ENCODE measurements at regions not wholly inside any gene's neighbourhood (a gene's known extent, or its start where the extent isn't known, plus 50 kb on each side); places are given as distances from the start of the nearest gene placed in this dataset.

GRCh38 chr16:63082101-63082500 lies 1045.9 kb upstream of the CDH8 start:
- TF ChIP-seq YY1 (IDR thresholded peaks at IDR 0.05; ENCODE audit: low read depth) (no peak), CREB1 (IDR thresholded peaks at IDR 0.05; ENCODE audit: low read depth) (no peak), TAF1 (IDR thresholded peaks at IDR 0.05; ENCODE audit: low read depth) (no peak), FOXM1 (IDR thresholded peaks at IDR 0.05; ENCODE audit: borderline replicate concordance, low read depth) (no peak), TCF12 (IDR thresholded peaks at IDR 0.05; ENCODE audit: low read depth) (no peak), EGR1 (IDR thresholded peaks at IDR 0.05) (no peak), NFIC (IDR thresholded peaks at IDR 0.05) (no peak), MAX (IDR thresholded peaks at IDR 0.05) (no peak), USF1 (IDR thresholded peaks at IDR 0.05) (no peak), ZBTB7A (IDR thresholded peaks at IDR 0.05; ENCODE audit: low read depth) (no peak), EP300 (IDR thresholded peaks at IDR 0.05; ENCODE audit: borderline replicate concordance) (no peak), RAD21 (IDR thresholded peaks at IDR 0.05; ENCODE audit: low read depth) (no peak), CEBPB (IDR thresholded peaks at IDR 0.05) (no peak), TEAD4 (IDR thresholded peaks at IDR 0.05) (no peak), REST (IDR thresholded peaks at IDR 0.05; ENCODE audit: low read depth) (no peak)

- TF ChIP-seq CEBPB (IDR thresholded peaks at IDR 0.05) (no peak), ZBTB7A (IDR thresholded peaks at IDR 0.05; ENCODE audit: low read depth) (no peak), YY1 (IDR thresholded peaks at IDR 0.05; ENCODE audit: low read depth) (no peak), EGR1 (IDR thresholded peaks at IDR 0.05) (no peak), FOXM1 (IDR thresholded peaks at IDR 0.05; ENCODE audit: borderline replicate concordance, low read depth) (no peak), CREB1 (IDR thresholded peaks at IDR 0.05; ENCODE audit: low read depth) (no peak), RAD21 (IDR thresholded peaks at IDR 0.05; ENCODE audit: low read depth) (no peak), EP300 (IDR thresholded peaks at IDR 0.05; ENCODE audit: borderline replicate concordance) (no peak), TAF1 (IDR thresholded peaks at IDR 0.05; ENCODE audit: low read depth) (no peak), MAX (IDR thresholded peaks at IDR 0.05) (no peak), USF1 (IDR thresholded peaks at IDR 0.05) (no peak), REST (IDR thresholded peaks at IDR 0.05; ENCODE audit: low read depth) (no peak), NFIC (IDR thresholded peaks at IDR 0.05) (no peak), TEAD4 (IDR thresholded peaks at IDR 0.05) (no peak), TCF12 (IDR thresholded peaks at IDR 0.05; ENCODE audit: low read depth) (no peak)
These were observed 1044.5 kb upstream of the CDH8 start for GRCh38 chr16:63080746-63081145.

GRCh38 chr16:63069047-63069446 lies 1032.8 kb upstream of the CDH8 start:
- no peak for TF ChIP-seq USF1 (IDR thresholded peaks at IDR 0.05)
- no peak for TF ChIP-seq TAF1 (IDR thresholded peaks at IDR 0.05; ENCODE audit: low read depth)
- TF ChIP-seq FOXM1 (IDR thresholded peaks at IDR 0.05; ENCODE audit: borderline replicate concordance, low read depth): no peak
- TF ChIP-seq EGR1 (IDR thresholded peaks at IDR 0.05): no peak
- TF ChIP-seq ZBTB7A (IDR thresholded peaks at IDR 0.05; ENCODE audit: low read depth): no peak
- no peak for TF ChIP-seq TEAD4 (IDR thresholded peaks at IDR 0.05)
- no peak for TF ChIP-seq CREB1 (IDR thresholded peaks at IDR 0.05; ENCODE audit: low read depth)
- TF ChIP-seq NFIC (IDR thresholded peaks at IDR 0.05): no peak
- no peak for TF ChIP-seq MAX (IDR thresholded peaks at IDR 0.05)
- TF ChIP-seq EP300 (IDR thresholded peaks at IDR 0.05; ENCODE audit: borderline replicate concordance): no peak
- no peak for TF ChIP-seq CEBPB (IDR thresholded peaks at IDR 0.05)
- TF ChIP-seq YY1 (IDR thresholded peaks at IDR 0.05; ENCODE audit: low read depth): no peak
- TF ChIP-seq TCF12 (IDR thresholded peaks at IDR 0.05; ENCODE audit: low read depth): no peak
- no peak for TF ChIP-seq RAD21 (IDR thresholded peaks at IDR 0.05; ENCODE audit: low read depth)

- TF ChIP-seq CEBPB (IDR thresholded peaks at IDR 0.05) (no peak), MAX (IDR thresholded peaks at IDR 0.05) (no peak), YY1 (IDR thresholded peaks at IDR 0.05; ENCODE audit: low read depth) (no peak), RAD21 (IDR thresholded peaks at IDR 0.05; ENCODE audit: low read depth) (no peak), CREB1 (IDR thresholded peaks at IDR 0.05; ENCODE audit: low read depth) (no peak), TEAD4 (IDR thresholded peaks at IDR 0.05) (no peak), EGR1 (IDR thresholded peaks at IDR 0.05) (no peak), USF1 (IDR thresholded peaks at IDR 0.05) (no peak)
These were observed 1030.9 kb upstream of the CDH8 start for GRCh38 chr16:63067141-63067540.
